DMS114 treated with DMSO at 0.1 percent for 48 hours (cell line): ENCODE measurements at regions not wholly inside any gene's neighbourhood (a gene's known extent, or its start where the extent isn't known, plus 50 kb on each side); places are given as distances from the start of the nearest gene placed in this dataset.
"Not testable (repeated sequence)": the region's sequence is repeated elsewhere in the genome, so short reads cannot be mapped to it uniquely, and the experiment has no call there.

Experiments
- DNase-seq: peaks from one replicate; lab custom pipeline; 2025; ENCODE audit not compliant: unreplicated experiment; lab: John Stamatoyannopoulos, UW

DNA sequence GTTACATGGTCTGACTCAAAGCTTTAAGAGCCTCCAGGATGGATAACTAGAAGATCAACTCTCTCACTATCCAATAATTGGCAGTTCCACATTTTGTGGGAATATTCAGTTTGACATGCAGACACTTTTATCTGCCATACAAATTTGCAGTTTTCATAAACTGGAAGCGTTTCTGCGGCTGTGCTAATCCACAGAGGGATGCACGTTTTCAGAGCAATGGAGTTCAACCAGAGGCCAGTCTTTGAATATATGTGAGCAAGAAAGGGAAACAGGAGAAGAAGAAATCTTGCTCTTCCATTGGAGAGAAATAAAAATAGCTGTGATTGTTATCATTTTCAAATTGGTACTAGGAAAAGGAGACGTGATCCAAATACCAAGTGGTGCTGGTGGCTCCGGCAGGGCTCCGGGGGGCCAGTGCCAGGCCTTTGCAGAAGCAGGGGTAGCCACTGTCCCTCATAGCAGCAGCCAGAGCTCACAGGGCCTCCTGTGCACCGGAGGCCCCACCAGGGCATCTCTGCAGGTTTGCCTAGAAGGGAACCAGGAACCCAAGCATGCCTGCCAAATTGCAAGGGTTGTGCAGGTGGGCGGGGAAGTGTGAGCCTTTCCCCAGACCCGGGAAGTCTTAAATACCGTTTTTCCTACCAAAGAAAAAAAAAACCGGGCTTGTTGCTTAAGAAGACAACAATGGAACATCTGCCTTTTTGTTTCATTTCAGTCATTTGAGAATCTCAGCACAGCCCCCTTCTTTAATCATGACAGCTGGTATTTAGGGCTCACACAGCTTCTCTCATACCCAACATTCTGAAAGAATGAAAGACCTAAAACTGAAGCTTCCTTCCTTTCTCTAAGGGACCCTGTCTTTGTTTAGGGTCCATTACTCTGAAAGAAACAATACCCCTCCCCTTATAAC is 791.1 kb upstream of the SOX11 start:
- DNase-seq, result no peak

- no peak for DNase-seq
Observed at GRCh38 chr2:4903656-4904348, 788.4 kb upstream of the SOX11 start.

- DNase-seq, result no peak
Observed at GRCh38 chr2:4908461-4908860, 783.7 kb upstream of the SOX11 start.

DNA sequence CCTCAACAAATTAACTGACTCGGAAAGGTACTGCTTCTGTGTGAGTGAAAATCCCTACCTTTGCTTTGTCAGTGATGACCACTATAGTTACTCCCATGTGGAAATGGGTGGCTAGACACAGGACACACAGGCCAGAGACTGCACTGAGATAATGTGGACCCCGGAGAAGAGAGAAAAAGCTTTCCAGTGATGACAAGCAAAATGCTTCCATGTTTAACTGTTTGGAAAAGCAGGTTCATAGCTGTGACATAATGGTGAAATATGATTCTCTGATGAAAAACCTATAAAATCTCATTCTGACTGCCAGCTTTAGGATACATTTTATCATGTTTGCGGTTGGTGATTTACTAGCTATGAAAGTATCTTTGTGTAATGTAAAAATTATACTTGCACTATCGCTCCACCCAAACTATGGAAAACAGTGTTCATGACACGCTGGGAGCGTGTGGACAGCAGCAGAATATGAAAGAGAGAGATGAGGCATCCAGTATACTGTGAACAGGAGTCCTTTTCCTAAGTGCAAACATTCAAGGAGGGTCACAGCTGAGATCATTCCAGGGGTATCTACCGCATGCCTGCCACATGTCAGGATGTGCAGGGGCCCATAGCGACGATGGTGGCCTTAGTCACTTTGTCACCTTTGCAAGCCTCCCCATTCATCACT is 782.7 kb upstream of the SOX11 start:
- DNase-seq, result no peak

GRCh38 chr2:4914036-4914435 is 778.1 kb upstream of the SOX11 start:
- DNase-seq, result no peak

- no peak for DNase-seq
Observed at GRCh38 chr2:4914551-4914950, 777.6 kb upstream of the SOX11 start.

- DNase-seq, result no peak
Observed at GRCh38 chr2:4915357-4915756, 776.8 kb upstream of the SOX11 start.

- no peak for DNase-seq
Observed at GRCh38 chr2:4916094-4916493, 776.1 kb upstream of the SOX11 start.

DNA sequence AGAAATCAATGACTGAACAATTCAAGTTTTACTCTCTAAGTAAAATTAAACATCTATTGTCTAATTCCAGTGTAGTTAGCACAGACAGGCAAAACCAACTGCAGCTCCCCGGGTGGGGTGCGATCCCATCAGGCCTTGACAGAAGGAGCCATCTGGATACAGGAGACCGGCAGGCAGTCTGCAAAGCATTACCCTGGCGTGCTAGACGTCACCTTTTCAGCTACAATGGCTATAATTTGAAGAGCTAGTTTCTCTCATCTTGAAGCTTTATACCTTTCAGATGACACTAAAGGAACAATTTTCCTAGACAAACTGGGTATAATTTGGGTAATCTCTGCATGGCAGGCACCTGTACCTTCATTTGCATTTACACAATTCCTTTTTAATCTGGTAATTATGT is 761.5 kb upstream of the SOX11 start:
- DNase-seq, result no peak

- no peak for DNase-seq
Observed at GRCh38 chr2:4931721-4932365, 760.3 kb upstream of the SOX11 start.

- not testable (repeated sequence) for DNase-seq
Observed at GRCh38 chr2:4935291-4935690, 756.9 kb upstream of the SOX11 start.

DNA sequence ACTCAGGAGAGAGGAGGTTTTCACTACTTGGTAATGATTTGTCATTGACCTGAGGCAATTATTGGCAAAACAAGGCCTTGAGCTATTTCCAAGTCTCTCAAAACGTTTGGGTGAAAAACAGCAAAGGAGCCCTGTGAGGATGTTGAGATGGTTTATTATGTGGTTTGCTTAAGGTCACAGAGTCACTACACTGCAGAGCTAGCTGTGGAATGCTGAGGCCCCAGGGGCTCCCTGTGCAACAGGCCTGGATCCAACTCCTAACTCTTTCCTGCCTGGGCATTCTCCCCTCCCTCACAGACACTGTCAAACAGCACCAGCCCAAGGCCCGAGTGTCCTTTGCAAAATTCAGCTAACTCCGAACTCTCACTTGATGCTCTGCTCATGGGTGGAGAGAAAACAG is 754.6 kb upstream of the SOX11 start:
- no peak for DNase-seq

- DNase-seq, result no peak
Observed at GRCh38 chr2:4938206-4938605, 754.0 kb upstream of the SOX11 start.

DNA sequence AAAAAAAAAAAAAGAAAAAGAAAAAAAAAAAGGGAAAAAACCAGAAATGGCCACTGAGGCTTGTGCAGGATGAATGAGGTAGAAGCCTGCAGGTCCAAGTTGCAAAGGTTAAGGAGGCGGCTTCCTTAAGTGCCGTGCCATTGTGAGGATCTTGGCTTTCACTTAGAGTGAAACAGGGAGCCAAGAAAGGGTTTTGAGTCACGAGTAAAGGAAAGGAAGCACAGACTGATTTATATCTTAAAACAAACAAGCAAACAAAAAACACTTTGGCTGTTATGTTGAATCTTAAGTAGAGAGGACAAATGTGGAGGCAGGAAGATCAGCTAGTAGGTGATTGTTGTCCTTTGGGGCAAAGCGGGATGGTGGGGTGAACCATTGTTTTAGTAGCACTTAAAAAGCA is 749.7 kb upstream of the SOX11 start:
- no peak for DNase-seq

- DNase-seq, result no peak
Observed at GRCh38 chr2:4947911-4948310, 744.3 kb upstream of the SOX11 start.

- no peak for DNase-seq
Observed at GRCh38 chr2:4951368-4951767, 740.8 kb upstream of the SOX11 start.

GRCh38 chr2:4959219-4959618 is 733.0 kb upstream of the SOX11 start:
- no peak for DNase-seq

DNA sequence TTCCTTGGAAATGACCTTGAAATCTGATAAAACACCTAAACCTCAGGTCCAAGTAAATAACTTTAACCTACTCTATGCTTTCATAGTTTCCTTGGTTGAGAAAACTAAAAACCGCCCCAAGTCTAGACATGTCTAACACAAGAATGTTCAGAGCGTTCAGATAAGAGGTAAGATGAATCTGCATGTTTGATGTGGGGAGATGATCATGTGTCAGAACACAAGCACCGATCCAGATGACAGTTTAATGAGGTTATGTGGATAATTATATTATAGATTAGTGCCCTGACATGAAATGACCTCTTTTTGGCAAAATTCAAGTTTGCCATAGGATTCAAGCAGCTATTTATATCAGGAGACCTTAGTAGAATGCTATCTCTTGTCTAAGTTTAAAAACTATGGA is 729.8 kb upstream of the SOX11 start:
- no peak for DNase-seq

DNA sequence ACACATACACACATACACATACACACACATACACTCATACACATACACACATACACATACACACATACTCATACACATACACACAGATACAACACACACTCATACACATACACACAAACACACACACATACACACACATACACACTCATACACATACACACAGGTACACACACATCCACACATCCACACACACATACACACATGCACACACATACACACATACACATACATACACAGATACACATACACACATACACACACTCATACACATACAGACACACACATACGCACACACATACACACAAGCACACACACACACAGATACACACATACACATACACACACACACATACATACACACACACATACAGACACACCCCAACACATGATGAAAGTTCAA is 729.1 kb upstream of the SOX11 start:
- DNase-seq, result no peak

- no peak for DNase-seq
Observed at GRCh38 chr2:4964001-4964540, 728.1 kb upstream of the SOX11 start.

- no peak for DNase-seq
Observed at GRCh38 chr2:4964579-4964978, 727.6 kb upstream of the SOX11 start.
